HEK293 (cell line): ENCODE measurements at regions not wholly inside any gene's neighbourhood (a gene's known extent, or its start where the extent isn't known, plus 50 kb on each side); places are given as distances from the start of the nearest gene placed in this dataset.

Source experiments
- CTCF ChIA-PET: fragments of 350-600 bp; formaldehyde crosslinking; extraction: SDS; loops from one replicate; lab custom pipeline; 2021; ENCODE audit warnings: antibody characterized with exemption; lab: Yijun Ruan, JAX
- POLR2A ChIA-PET: fragments of 300-600 bp; formaldehyde crosslinking; extraction: SDS; loops from one replicate; lab custom pipeline; 2020; ENCODE audit warnings: antibody characterized with exemption, inconsistent platforms; lab: Yijun Ruan, JAX
- H3K27ac ChIP-seq: fragments of 200-500 bp; sonication (Bioruptor generic); 2 replicates; pipeline ENCODE4 v1.5.1; 2014; ENCODE audit warnings: low read depth, low read length, control low read depth, inconsistent platforms; ENCODE audit errors: extremely low read depth
- H3K36me3 ChIP-seq, 2 experiments: fragments of 200-500 bp in 1 of 2; sonication (Bioruptor generic) in 1 of 2; 1 replicate in 1 of 2; 2 replicates in 1 of 2; pipeline ENCODE4 v1.5.1; 2014 to 2017; ENCODE audit warnings: inconsistent platforms in 2 of 2, low read length in 2 of 2; ENCODE audit not compliant: control insufficient read depth in 2 of 2, insufficient read depth in 1 of 2
- H3K4me1 ChIP-seq: fragments of 200-500 bp; sonication (Bioruptor generic); 2 replicates; pipeline ENCODE4 v1.5.1; 2014; ENCODE audit warnings: mild to moderate bottlenecking, low read length, inconsistent platforms; ENCODE audit not compliant: control insufficient read depth, insufficient read depth
- H3K4me3 ChIP-seq: 2 replicates; pipeline ENCODE4 v1.5.1; 2011; ENCODE audit warnings: low read depth, mild to moderate bottlenecking, control low read depth, low read length, moderate library complexity
- H3K9me3 ChIP-seq: fragments of 200-500 bp; sonication (Bioruptor generic); 2 replicates; pipeline ENCODE4 v1.5.1; 2014; ENCODE audit warnings: low read depth, low read length, inconsistent platforms; ENCODE audit not compliant: control insufficient read depth, insufficient read depth
- BCL6B ChIP-seq: fragments of 450-650 bp; formaldehyde crosslinking; IDR thresholded peaks from 2 replicates; pipeline ENCODE4 v1.5.1; 2017; ENCODE audit warnings: missing biosample characterization, missing genetic modification characterization
- EGR2 ChIP-seq: fragments of 450-650 bp; formaldehyde crosslinking; IDR thresholded peaks from 2 replicates; pipeline ENCODE4 v1.5.1; 2016; ENCODE audit warnings: low read depth, missing biosample characterization, missing genetic modification characterization
- GLIS2 ChIP-seq: fragments of 450-650 bp; formaldehyde crosslinking; IDR thresholded peaks from 2 replicates; pipeline ENCODE4 v1.5.1; 2016; ENCODE audit warnings: missing biosample characterization, missing genetic modification characterization
- HOXA7 ChIP-seq: sonication (generic); formaldehyde crosslinking; IDR thresholded peaks from 2 replicates; pipeline ENCODE4 v1.8.1; 2022; ENCODE audit warnings: missing genetic modification reagents, borderline replicate concordance
- KLF7 ChIP-seq: fragments of 450-650 bp; formaldehyde crosslinking; IDR thresholded peaks from 2 replicates; pipeline ENCODE4 v1.5.1; 2016; ENCODE audit warnings: missing biosample characterization, missing genetic modification characterization, borderline replicate concordance
- REST ChIP-seq: fragments of 450-650 bp; formaldehyde crosslinking; IDR thresholded peaks from 2 replicates; pipeline ENCODE4 v1.5.1; 2016; ENCODE audit warnings: missing biosample characterization, missing genetic modification characterization
- ZFHX2 ChIP-seq: fragments of 450-650 bp; formaldehyde crosslinking; conservative IDR thresholded peaks from 2 replicates; pipeline ENCODE4 v1.5.1; 2016; ENCODE audit warnings: missing biosample characterization, missing genetic modification characterization
- ZNF157 ChIP-seq: fragments of 450-650 bp; formaldehyde crosslinking; IDR thresholded peaks from 2 replicates; pipeline ENCODE4 v1.5.1; 2016; ENCODE audit warnings: missing biosample characterization, missing genetic modification characterization
- ZNF202 ChIP-seq: fragments of 450-650 bp; formaldehyde crosslinking; IDR thresholded peaks from 2 replicates; pipeline ENCODE4 v1.5.1; 2016; ENCODE audit warnings: missing biosample characterization, missing genetic modification characterization, borderline replicate concordance
- ZNF580 ChIP-seq: fragments of 450-650 bp; formaldehyde crosslinking; IDR thresholded peaks from 2 replicates; pipeline ENCODE4 v1.5.1; 2016; ENCODE audit warnings: missing biosample characterization, missing genetic modification characterization
- ZNF623 ChIP-seq: fragments of 450-650 bp; formaldehyde crosslinking; IDR thresholded peaks from 2 replicates; pipeline ENCODE4 v1.5.1; 2016; ENCODE audit warnings: missing biosample characterization, missing genetic modification characterization
- ZNF747 ChIP-seq: fragments of 450-650 bp; formaldehyde crosslinking; IDR thresholded peaks from 2 replicates; pipeline ENCODE4 v1.5.1; 2016; ENCODE audit warnings: missing biosample characterization, missing genetic modification characterization
- ZNF777 ChIP-seq: fragments of 450-650 bp; formaldehyde crosslinking; IDR thresholded peaks from 2 replicates; pipeline ENCODE4 v1.5.1; 2017; ENCODE audit warnings: missing biosample characterization, missing genetic modification characterization, borderline replicate concordance
- TF ChIP-seq, protein P1 (sequence below): fragments of 450-650 bp; formaldehyde crosslinking; IDR thresholded peaks from 2 replicates; pipeline ENCODE4 v1.5.1; 2016; ENCODE audit warnings: missing biosample characterization, missing genetic modification characterization

DNA sequence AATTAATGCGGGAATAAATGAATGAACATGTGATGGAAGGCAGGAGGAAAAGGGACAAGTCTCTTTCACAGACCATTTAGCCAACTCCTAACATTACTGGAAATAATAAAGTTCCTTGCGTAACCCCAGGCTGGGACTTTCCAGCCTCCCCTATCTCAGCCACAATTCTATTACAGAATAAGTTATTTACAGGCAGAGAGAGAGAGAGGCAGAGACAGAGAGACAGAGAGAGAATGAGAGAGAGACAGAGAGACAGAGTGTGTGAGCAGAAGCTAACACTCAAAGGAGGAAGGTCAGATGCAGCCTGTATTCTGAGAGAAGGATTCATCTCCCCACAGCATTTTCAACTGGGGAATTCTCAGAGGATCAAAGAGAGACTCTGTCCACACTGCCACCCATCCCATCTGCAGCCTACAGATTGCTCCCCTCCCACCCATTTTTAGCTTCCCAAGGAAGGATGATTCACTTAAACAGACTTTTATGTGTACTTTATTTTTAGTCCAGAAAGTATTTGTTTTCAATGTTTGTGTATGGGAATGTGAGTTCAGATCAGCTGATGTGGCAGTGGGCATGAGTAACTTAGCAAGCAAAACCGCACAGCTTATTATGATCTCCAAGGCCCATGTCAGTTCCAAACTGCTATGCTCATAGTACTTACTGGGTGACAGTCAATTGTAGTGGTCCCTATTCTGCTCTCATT is 165.7 kb downstream of the CAND1 start:
- ChIA-PET POLR2A (no interaction called here), CTCF (interaction anchor here (0.5 to 1.2 kb wide), 2 partner anchors 10 to 12 kb away, joined by 3 read pairs; no protein-coding TSS in a partner anchor)
- no peak overlapping the region for H3K4me3 ChIP-seq
- no peak overlapping the region for H3K27ac ChIP-seq
- H3K4me1 ChIP-seq = peaks cover 8% of the 10 kb centered on the region; the same call in 1 of the 2 replicates
- TF ChIP-seq, protein P1, sequence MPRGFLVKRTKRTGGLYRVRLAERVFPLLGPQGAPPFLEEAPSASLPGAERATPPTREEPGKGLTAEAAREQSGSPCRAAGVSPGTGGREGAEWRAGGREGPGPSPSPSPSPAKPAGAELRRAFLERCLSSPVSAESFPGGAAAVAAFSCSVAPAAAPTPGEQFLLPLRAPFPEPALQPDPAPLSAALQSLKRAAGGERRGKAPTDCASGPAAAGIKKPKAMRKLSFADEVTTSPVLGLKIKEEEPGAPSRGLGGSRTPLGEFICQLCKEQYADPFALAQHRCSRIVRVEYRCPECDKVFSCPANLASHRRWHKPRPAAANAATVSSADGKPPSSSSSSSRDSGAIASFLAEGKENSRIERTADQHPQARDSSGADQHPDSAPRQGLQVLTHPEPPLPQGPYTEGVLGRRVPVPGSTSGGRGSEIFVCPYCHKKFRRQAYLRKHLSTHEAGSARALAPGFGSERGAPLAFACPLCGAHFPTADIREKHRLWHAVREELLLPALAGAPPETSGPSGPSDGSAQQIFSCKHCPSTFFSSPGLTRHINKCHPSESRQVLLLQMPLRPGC (tag by site-specific recombination) = 0 out of 2 replicates have a peak, but pooled peaks have one; percentile 28
- TF ChIP-seq EGR2 (tag by site-specific recombination) = peak; percentile 58
- TF ChIP-seq ZFHX2 (tag by site-specific recombination) = peak; percentile 61
- no peak for TF ChIP-seq ZNF747
- no peak for TF ChIP-seq ZNF157 (tag by site-specific recombination)
- TF ChIP-seq ZNF623 = no peak
- no peak for TF ChIP-seq ZNF777
- TF ChIP-seq GLIS2 (tag by site-specific recombination) = no peak
- no peak for TF ChIP-seq ZNF202 (tag by site-specific recombination)
- TF ChIP-seq ZNF580 = no peak
- 0 out of 2 replicates have a peak, but pooled peaks have one; percentile 38 for TF ChIP-seq REST (tag by site-specific recombination)
- no peak for TF ChIP-seq HOXA7
- TF ChIP-seq KLF7 (tag by site-specific recombination) = no peak
- H3K9me3 ChIP-seq = no peaks in the 10 kb centered on the region
- H3K36me3 ChIP-seq = no peaks in the 10 kb centered on the region

DNA sequence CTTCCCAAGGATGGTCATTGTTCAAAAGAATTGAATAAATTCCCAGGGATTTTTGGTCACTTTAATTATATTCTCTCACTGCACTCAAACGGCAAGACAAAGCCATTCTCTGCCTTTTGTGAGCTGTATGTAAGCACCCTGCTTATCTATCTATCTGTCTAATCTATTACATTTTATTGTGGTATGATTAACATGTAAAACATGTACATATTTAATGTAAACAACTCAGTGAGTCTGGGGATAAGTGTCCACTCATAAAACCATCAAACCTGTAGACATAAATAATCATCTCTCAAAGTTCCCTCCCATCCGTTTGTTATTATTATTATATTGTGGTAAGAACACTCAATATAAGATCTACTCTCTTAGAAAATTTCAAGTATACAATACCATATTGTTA is 167.1 kb downstream of the CAND1 start:
- H3K36me3 ChIP-seq = no peaks in the 10 kb centered on the region
- H3K9me3 ChIP-seq = no peaks in the 10 kb centered on the region
- POLR2A ChIA-PET = no interaction called here
- TF ChIP-seq REST (tag by site-specific recombination) = no peak
- TF ChIP-seq BCL6B (tag by site-specific recombination) = peak; percentile 56; the same call in 1 of the 2 replicates
- CTCF ChIA-PET = interaction anchor here (0.6 to 1.2 kb wide), 2 partner anchors 157 to 565 kb away, joined by 4 read pairs; no protein-coding TSS in a partner anchor
- peaks cover 8% of the 10 kb centered on the region; the same call in 1 of the 2 replicates for H3K4me1 ChIP-seq
- H3K27ac ChIP-seq = no peak overlapping the region
- H3K4me3 ChIP-seq = no peak overlapping the region
